GM19240 (cell line): ENCODE measurements at regions not wholly inside any gene's neighbourhood (a gene's known extent, or its start where the extent isn't known, plus 50 kb on each side); places are given as distances from the start of the nearest gene placed in this dataset.
"Not testable (repeated sequence)": the region's sequence is repeated elsewhere in the genome, so short reads cannot be mapped to it uniquely, and the experiment has no call there.

ENCODE experiments used
- DNase-seq: peaks from one replicate; pipeline ENCODE4 v3.0.0; 2011; ENCODE audit warnings: low spot score; ENCODE audit not compliant: insufficient read length

DNA sequence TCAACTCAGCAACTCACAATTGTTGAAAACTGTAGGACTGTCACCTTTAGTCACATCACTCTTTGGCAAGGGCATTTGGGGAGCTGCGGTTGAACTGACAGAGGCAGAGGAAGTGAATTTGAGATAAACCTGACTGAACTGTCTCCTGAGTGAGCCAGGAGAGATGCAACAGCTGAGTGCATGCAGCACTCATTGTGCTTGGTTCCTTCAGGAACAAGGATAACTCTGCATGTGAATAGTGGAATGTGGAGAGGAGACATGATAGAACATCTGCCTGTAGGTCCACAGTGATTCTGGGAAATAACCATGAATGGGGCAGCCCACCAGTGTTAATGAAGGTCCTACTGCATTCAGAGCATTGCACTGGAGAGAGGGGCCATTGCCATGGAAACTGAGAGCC, 494.7 kb downstream of the STK39 start:
- DNase-seq, result no peak

DNA sequence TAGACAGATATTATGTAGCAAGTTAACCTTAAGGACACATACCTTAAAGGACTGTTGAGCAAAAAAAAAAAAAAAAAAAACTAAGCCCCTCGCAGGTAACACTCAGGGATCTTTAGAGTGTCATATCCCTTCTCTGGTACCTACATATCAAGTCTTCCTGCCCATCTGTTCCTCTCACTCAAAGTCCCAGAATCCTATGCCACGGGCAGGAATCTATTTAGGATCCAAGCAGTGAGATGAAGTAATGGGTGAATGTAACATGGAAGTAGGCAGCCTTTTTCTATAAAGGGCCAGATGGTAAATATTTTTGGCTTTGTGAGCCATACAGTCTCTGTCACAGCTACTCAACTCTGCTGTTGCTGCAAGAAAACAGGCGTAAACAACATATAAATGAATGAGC, 496.7 kb downstream of the STK39 start:
- no peak for DNase-seq

DNA sequence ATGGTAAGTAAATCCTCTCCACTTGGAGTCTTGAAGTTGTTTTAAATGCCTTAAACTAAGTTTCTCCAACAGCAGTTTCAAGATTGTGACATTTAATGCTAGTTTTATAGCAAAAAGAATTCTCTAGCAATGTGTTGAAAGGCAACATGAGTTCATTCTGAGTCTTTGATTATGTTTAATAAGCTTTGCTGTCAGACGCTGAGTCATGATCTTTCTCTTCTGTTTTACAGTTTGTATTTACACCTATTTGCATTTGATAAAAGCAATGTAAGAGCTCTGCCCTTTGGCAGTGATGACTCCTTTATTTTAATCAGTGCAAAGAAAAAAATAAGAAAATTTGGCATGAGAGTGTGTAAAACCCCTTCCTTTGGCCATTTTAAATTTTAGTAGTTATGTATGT, 497.7 kb downstream of the STK39 start:
- DNase-seq, result no peak

DNA sequence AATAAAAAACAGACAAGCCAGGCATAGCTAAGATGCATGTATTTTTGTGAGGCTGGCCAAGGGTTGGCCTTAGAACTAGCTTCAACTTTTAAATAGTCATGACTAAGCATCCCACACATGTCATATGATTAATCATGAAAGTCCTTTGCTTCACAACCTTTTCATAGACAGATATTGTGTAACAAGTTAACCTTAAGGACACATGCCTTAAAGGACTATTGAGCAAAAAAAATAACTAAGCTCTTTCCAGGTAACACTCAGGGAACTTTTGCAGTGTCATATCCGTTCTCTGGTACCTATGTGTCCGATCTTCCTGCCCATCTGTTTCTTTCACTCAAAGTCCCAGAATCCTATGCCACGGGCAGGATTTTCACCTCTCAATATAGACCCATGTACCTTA, 498.4 kb downstream of the STK39 start:
- DNase-seq, result no peak

DNA sequence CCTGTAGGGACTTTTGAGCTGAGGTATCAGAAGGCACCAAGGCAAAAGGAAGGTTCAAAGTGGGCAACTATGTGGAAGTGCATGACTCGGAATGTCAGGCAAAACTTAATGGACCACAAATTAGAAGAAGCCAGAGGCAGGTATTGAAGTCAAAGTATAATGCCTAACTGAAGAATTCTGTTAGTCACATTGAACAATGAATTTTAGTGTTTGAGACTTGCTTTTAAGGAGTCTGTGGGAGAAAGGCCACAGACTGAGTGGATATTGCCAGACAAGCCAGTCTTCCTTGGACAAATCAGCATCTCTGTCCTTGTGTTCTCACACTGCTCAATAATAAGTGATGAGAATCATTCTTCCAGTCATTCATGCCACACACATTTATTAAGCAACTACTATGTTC, 498.9 kb downstream of the STK39 start:
- DNase-seq, result no peak

DNA sequence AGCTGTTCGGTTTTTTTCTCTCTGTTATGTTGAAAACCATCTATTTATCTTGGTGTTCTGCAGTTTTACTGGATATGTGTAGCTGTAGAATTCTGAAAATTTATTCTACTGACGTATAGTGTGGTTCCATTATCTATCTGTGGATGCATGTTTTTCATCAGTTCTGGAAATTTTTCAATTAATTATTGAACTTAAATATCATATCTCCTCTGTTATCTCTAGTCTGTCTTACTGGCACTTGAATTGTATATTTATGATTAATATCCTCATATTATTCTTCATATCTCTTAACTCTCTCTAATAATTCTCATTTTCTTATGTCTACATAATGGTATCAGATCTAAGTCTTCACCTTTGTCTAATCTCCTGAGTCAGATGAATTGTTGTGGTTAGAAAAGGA, 501.7 kb downstream of the STK39 start:
- DNase-seq, result no peak

DNA sequence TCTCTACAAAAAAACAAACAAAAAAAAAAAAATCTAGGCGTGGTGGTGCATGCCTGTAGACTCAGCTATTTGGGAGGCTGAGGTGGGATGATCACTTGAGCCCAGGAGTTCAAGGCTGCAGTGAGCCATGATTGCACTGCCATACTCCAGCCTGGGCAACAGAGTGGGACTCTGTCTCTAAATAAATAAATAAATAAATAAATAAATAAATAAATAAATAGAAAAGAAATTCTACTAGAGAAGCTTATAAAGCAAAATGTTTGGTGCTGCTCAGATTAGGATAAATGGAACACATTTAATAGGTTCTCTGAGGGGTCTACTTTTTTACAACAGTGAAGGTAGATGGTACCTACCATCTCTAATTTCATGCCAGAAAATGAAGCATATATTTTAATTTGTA, 507.5 kb downstream of the STK39 start:
- DNase-seq, result not testable (repeated sequence)

DNA sequence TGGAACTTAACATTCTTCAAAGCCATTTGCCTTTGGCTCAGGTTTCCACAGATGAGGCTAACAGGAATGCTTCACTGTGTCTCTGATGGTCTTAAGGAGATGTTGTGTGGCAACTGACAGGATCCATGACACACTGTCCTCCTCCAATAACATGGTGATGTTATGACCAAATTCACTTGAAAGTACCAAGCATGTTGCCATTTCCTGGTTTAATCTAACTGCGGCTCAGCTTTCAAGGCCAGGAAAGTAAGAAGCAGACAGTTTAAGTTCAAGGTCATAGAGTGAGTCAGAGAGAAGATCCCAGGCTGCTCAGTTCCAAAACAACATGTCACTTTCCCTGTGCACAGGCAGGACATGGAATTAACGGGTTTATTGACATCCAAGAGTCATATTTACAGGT, 513.6 kb downstream of the STK39 start:
- no peak for DNase-seq

DNA sequence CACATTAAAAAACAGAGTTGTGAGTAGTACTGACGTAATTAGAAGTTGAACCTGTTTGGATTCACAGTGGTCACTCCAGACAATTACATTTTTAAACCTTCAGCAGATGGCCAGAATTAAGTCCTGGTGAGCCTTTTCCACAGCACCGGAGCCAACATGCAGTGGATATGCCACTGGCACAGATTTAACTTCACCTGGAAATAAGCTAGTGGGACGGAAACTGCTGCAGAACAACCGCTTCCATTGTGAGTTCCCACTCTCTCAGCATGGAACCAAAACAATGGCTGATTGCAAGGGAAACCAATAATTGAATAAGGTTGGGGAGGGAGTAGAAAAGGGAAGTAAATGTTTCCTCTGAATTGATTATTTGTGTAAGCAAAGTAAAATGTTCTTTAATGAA, 515.1 kb downstream of the STK39 start:
- DNase-seq, result no peak

DNA sequence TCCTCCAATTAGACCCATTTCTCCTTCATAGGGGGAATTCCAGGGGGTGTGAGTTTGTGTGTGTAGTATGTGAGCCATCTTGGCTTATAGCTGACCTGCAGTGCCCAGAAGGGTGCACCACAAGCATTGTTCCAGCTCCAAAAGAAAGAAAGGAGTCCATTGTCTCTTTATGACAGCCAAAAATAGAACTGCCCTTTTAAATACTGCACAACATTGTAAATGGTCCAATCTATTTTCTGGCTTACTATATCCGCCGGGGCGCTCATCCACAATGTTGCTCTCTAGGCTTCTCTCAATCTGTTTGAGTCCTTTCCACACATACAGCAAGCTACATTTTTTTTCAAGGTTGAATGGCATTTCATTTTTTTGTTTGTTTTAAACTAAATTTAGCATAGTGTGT, 517.5 kb downstream of the STK39 start:
- no peak for DNase-seq

DNA sequence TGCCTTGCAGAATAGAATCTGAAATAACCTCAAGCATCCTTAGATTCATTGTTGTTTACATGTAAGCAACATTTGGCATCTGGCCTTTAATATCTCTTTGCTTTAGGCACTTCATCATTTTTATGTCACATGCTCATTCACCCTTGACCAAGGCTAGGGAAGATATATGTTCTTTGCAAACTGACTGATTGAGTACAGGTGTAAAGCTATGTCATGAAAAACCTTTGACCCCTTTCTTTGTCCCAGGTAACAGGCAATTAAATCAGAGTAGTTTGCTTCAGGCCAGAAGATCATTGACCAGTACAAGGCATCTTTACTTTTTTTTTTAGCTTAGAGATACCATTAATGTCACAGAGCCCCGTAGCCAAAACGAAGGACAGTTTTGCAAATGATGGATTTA, 520.6 kb downstream of the STK39 start:
- DNase-seq, result no peak

DNA sequence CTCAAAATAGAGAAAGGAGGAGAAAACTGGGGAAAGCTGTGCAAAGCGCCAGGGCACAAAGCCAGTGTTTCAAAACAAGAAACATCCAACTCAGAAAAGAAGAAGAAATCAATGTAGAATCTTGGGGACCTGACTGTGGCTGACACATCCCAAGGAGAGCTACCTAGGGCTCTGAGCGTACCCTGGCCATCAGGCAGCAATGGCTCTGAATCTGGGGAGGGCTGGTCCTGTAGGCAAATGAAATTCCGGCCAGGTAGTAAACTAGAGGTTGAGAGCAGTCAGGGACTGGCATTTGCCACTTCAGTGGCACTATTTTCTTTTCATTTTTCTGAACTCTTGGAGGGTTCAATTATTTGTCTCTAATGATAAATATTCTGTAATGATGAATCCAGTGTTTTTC, 525.8 kb downstream of the STK39 start:
- no peak for DNase-seq

DNA sequence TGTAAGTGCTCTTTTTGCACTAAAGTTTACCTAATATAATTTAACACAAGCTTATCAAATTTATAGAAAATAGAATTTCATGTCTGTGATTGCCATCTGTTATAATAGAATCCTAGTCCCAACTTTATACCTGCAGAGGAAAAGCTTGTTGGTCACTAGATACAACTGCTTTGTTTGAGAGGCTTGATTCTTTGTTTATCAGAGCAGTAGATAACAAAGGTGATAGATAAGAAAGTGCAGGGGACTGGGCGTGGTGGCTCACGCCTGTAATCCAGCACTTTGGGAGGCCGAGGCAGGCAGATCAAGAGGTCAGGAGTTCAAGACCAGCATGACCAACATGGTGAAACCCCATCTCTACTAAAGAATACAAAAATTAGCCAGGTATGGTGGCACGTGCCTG, 528.0 kb downstream of the STK39 start:
- no peak for DNase-seq

DNA sequence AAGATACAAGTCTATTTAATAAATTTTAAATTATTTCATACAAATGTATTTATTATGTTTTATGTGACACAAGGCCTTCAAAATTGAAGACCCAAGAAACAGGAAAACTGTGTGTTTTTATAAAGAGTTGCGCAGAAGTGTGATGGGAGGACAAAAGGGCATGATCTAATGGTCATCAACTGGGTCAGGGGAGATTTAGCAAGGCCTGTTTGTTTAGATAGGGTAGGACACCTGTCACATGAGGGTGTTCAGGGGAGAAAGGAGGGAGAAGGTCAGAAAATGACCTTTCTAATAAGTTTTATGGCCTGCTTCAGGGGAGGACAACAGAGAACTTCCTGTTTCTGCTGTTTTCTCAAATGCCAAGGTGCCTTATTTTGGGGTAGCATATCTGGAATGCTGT, 528.8 kb downstream of the STK39 start:
- DNase-seq, result no peak

DNA sequence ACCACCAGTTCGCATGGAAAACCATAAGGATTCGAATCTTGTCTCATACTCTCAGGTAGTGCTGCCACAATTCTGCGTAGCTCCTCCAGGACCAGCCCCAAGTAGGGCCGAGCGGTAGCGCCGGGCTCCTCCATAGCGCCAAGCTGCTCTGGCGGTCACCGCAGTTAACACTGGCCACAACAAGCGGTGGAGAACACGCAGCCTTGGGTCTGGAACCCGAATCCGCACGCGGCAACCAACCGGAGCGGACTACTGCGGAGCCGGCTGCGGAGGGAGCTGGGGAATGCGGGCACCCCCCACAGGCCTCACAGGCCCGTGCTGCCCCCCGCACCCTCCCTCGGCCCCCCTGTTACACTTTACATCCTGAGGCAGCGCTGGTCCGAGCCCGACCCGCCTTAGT, 531.5 kb downstream of the STK39 start:
- no peak for DNase-seq

DNA sequence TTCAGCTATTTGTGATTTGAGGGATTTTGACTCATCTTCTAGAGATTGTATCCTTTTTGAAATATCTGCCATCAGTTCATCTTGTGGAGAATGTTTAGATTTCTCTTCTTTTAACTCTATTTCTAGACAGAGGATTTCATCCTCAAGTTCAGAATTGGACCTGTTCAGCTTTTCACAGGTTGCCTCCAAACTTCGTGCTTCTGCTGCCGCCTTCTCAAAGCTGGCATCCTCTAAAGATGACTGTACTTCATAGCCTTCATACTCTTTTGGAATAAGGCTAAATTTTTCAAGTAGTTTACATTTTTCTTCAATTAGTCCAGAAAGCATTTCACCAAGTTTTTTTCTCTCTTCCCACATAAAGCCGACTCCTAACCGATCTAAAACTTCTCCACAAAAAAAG, 531.9 kb downstream of the STK39 start:
- not testable (repeated sequence) for DNase-seq

DNA sequence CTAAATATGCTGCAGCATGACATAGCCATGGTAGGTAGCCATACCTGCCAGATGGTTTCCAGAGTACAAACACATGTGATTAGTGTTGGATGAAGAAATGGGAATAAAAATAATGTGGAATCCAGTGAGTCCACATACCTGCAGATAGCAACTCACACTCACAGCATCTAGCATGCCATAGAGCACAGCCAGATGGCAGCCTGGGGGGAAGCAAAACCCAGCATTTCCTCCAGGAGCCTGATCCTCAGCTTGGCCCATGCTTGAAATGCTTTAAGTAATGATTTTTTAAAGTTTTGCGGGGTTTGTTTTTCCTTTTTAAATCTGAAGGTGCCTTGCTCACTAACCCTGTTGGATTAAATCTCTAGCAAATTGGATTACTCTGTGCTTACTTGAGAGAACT, 535.1 kb downstream of the STK39 start:
- DNase-seq, result no peak

DNA sequence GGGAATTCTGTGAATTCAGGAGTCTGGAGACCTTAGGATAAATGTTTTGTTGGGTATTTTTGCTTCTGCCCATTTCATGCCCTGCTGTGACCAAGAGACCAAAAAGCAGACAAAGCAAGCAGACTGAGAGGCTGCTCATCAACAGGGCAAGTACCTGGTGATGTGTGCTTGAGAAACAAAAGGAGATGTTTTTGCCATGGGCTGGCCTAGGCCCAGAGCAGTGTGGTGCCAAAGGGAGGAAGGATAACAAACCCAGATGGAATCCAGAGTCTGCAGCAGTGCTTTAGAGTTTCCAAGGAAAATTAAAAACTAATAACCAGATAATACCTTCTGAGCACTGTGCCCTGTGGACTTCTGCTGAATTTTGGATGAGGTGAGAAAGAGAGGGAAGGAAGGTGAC, 538.4 kb downstream of the STK39 start:
- DNase-seq, result no peak

DNA sequence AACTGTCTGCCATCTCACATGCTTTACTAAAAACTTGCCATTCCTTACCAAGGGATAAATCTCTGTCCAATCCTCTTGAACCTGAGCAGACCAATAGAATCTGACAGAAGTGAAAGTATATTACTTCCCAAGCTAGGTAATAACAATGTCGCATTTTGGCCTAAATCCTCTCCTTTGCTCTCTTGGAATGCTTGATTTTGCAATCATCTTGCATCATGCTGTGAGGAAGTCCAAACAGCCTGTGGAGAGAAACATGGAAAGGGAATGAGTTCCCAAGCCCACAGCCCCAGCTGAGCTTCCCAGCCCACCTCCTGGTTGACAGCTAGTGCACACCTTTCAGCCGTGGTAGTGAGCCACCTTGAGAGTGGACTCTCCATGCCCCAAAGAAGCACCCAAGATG, 540.6 kb downstream of the STK39 start:
- no peak for DNase-seq

DNA sequence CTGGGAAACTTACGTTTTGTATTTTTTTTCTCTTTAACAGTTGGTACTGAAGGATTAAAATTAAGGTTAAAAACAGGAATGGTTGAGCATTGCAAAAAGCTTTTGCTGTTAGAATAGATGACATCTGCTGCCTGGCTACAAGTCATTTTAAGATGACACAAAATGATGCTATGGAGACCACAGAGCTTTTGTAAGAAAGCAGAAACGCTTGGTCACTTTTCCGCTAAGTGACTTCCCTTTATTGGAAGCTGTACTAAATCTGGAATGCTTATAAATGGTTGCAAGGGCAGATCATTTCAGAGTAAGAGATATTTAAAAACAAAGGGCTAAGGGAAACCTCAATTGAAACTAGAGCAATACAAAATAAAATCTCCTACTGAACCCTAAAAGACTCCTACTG, 544.0 kb downstream of the STK39 start:
- DNase-seq, result no peak

DNA sequence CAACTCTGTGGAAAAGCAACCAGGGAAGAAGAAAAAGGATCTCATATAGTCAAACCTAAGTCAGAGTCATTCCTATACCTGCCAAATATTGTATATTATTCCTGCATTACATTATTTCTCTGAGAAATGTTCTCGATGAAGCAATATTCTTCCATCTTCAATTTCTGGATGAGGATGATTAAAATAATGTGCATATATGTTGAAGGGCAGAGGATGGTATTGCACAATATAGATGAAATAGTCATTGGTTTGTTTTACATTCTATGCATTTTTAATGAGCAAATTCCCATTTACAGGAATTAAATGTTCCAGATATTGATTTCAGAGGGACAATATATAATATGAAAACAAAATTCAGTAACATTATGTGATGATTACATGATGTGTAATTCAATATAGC, 545.2 kb downstream of the STK39 start:
- DNase-seq, result no peak

DNA sequence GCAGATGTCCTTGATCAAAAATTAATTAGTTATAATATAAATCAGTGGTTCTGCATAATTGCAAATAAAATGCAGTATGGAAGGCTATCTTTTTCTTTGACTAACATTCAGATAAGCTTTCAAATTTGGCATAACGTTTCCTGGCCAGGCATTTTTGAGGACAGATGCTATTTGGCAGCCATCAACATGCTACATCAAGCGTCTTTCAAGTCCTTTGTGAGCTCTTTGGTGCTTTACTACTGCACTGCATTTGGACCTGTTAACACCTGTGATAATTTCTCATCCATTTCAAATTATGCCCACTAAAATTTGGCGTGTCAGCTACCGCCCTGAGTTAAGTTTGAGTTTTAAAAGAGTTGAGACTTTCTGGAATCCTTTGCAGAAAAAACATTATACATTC, 545.7 kb downstream of the STK39 start:
- no peak for DNase-seq

DNA sequence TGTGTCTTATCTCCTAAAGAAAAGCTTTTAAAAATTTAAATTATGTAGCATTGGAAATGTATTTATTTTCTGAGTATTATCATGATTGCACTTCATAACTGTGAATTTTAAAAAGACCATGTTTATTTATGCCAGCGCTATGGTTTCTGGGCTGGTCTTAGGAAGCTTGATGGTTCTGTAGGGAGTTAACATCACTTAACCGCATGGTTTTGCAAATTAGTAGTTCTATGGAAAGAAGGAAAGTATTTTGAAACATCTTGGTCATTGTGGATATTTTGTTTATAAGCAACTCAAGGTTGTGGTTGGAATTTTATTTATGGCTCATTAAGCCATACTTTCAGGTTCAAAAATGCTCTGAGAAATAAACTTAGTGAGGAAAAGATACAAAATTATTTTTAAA, 549.4 kb downstream of the STK39 start:
- no peak for DNase-seq

DNA sequence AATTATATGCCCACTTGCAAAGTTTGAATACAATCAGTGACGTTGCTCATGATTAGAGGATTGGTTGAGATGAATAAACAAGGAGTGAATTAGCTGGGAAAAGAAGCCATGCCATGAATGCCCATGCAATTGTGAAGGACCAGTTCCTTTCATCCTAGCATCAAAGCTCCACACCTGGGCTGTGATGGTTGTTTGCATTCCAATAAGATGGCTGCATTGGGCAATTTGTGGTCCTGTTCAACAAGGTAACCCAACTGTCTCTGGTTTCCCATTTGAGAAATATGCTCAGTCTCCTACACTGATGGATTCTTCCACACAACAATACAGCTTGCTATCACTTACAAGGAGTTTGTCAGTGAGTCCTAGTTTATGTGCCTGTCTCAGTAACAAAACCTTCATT, 550.2 kb downstream of the STK39 start:
- no peak for DNase-seq

DNA sequence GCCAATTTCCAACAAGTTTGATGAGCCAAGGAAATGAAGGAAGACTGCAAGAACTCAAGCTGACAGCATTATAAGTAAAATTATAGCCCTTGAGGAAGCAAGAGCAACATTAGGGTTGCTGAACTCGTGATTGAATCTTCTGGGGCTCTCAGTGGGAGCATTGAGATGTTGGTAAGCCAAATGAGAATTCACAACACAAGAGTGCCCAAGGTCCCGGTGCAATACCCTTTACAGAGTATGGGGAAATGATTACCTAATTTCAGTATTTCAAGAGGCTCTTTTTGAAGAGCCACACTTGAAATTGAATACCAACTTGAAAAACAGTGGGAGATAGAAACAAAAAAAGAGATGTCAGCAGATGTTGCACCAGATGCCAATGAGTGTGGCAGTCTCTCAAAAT, 554.5 kb downstream of the STK39 start:
- DNase-seq, result no peak
